K562 (cell line): ENCODE measurements at regions not wholly inside any gene's neighbourhood (a gene's known extent, or its start where the extent isn't known, plus 50 kb on each side); places are given as distances from the start of the nearest gene placed in this dataset.
A peak's percentile ranks its signal among the peaks of the same experiment; 100 is the strongest.

Experiments
- BRD4 ChIP-seq: fragments of 200-600 bp; sonication (generic); IDR thresholded peaks from 2 replicates; pipeline ENCODE4 v1.6.1; 2017; ENCODE audit warnings: inconsistent platforms
- CTCF ChIP-seq, 3 experiments: IDR thresholded peaks in 2 of 3; conservative IDR thresholded peaks in 1 of 3; 2 replicates each; pipeline ENCODE4 v1.5.1; 2011 to 2012; ENCODE audit warnings: low read length in 3 of 3, mild to moderate bottlenecking in 3 of 3, control low read depth in 2 of 3, improper control_type of control experiment in 1 of 3, inconsistent platforms in 1 of 3, low read depth in 1 of 3, mixed read lengths in 1 of 3, moderate library complexity in 1 of 3; ENCODE audit not compliant: insufficient read depth in 2 of 3
- E2F8 ChIP-seq: fragments of 450-650 bp; IDR thresholded peaks from 2 replicates; pipeline ENCODE4 v1.7.1; 2018; ENCODE audit warnings: mild to moderate bottlenecking, low read depth; ENCODE audit not compliant: partially characterized antibody
- ELK1 ChIP-seq: sonication (generic); formaldehyde crosslinking; IDR thresholded peaks from 2 replicates; pipeline ENCODE4 v1.8.1; 2022; ENCODE audit warnings: missing genetic modification reagents
- ETS2 ChIP-seq: IDR thresholded peaks from 2 replicates; pipeline ENCODE4 v1.6.1; 2016; ENCODE audit warnings: borderline replicate concordance, missing genetic modification characterization, mild to moderate bottlenecking, moderate library complexity, missing compliant biosample characterization; ENCODE audit not compliant: poor library complexity, severe bottlenecking
- GTF3C2 ChIP-seq: IDR thresholded peaks from 3 replicates; pipeline ENCODE4 v1.6.1; 2011; ENCODE audit warnings: borderline replicate concordance, mild to moderate bottlenecking, moderate library complexity; ENCODE audit not compliant: insufficient read length; ENCODE audit errors: extremely low read depth
- RNF2 ChIP-seq: sonication (generic); IDR thresholded peaks from 2 replicates; pipeline ENCODE4 v1.6.1; 2016
- SP2 ChIP-seq: IDR thresholded peaks from 2 replicates; pipeline ENCODE4 v1.6.1; 2011; ENCODE audit warnings: mild to moderate bottlenecking, low read depth, low read length, moderate library complexity; ENCODE audit not compliant: poor library complexity, severe bottlenecking; ENCODE audit errors: extremely low read depth
- YBX1 ChIP-seq: fragments of 450-650 bp; IDR thresholded peaks from 2 replicates; pipeline ENCODE4 v1.7.1; 2016; ENCODE audit warnings: mild to moderate bottlenecking
- ZBTB43 ChIP-seq: sonication (generic); formaldehyde crosslinking; IDR thresholded peaks from 2 replicates; pipeline ENCODE4 v1.8.0; 2023; ENCODE audit warnings: mild to moderate bottlenecking, missing genetic modification reagents
- ZNF277 ChIP-seq: fragments of 250-450 bp; sonication (Bioruptor Pico); IDR thresholded peaks from 2 replicates; pipeline ENCODE4 v1.8.0; 2022; ENCODE audit warnings: inconsistent platforms, mild to moderate bottlenecking, moderate library complexity, borderline replicate concordance
- ZNF311 ChIP-seq: fragments of 250-450 bp; sonication (Bioruptor Pico); IDR thresholded peaks from 2 replicates; pipeline ENCODE4 v1.4.0; 2020; ENCODE audit warnings: mild to moderate bottlenecking, moderate library complexity
- ZNF398 ChIP-seq: fragments of 250-450 bp; sonication (Bioruptor Pico); IDR thresholded peaks from 2 replicates; pipeline ENCODE4 v1.8.0; 2021; ENCODE audit warnings: moderate library complexity, mild to moderate bottlenecking, inconsistent platforms

GRCh38 chr7:131218727-131219128 is 108.9 kb upstream of the MKLN1 start (continued):
- TF ChIP-seq E2F8 (no peak), CTCF (IDR thresholded peaks at IDR 0.05 in 2 of 3, conservative IDR thresholded peaks at IDR 0.05 in 1 of 3; ENCODE audit: insufficient read depth in 2 of 3, low read depth in 1 of 3, low read length in 3 of 3) (no peak), ZBTB43 (CRISPR knock-in tag) (no peak), SP2 (no peak), BRD4 (no peak), ELK1 (CRISPR knock-in tag) (no peak), YBX1 (no peak), RNF2 (peak; percentile 48; the same call in 1 of the 2 replicates), ZNF311 (no peak), ETS2 (no peak), ZNF398 (CRISPR knock-in tag) (no peak), ZNF277 (no peak), GTF3C2 (no peak)
